Stimulated activated CD4-positive, alpha-beta T cell treated with anti-CD3 and anti-CD28 coated beads, TNF-alpha, amount 100 ng/mL, for 48 hours (primary cell): ENCODE measurements at regions not wholly inside any gene's neighbourhood (a gene's known extent, or its start where the extent isn't known, plus 50 kb on each side); places are given as distances from the start of the nearest gene placed in this dataset.

ENCODE experiments used
- DNase-seq, 3 donors: peaks; one replicate each; pipeline ENCODE4 v3.0.0-alpha.2; 2020; ENCODE audit warnings: low read depth in 3 of 3

DNA sequence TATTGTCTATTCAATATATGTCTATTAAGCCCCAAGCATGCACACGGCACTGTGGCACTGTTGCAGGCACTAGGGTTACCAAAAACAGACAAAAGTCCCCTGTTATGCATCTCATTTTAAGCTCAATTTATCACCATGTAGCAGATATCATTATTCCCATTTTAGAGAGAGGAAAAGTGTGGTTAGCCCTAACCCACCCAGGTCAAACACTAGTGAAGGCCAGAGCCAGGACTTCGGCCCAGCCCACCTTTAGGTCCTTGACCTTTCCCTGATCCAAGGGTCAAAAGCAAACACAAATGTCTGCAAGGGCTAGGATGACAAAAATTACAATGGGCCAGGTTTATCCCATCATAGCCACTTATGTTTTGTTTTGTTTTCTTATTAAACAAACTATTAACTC is 130.3 kb upstream of the NUDT7 start:
- no peak for DNase-seq

- DNase-seq, result no peak
Measured at GRCh38 chr16:77594057-77594456, 128.3 kb upstream of the NUDT7 start.

- no peak for DNase-seq
Measured at GRCh38 chr16:77594799-77595596, 127.3 kb upstream of the NUDT7 start.

- no peak for DNase-seq
Measured at GRCh38 chr16:77596261-77596660, 126.1 kb upstream of the NUDT7 start.

DNA sequence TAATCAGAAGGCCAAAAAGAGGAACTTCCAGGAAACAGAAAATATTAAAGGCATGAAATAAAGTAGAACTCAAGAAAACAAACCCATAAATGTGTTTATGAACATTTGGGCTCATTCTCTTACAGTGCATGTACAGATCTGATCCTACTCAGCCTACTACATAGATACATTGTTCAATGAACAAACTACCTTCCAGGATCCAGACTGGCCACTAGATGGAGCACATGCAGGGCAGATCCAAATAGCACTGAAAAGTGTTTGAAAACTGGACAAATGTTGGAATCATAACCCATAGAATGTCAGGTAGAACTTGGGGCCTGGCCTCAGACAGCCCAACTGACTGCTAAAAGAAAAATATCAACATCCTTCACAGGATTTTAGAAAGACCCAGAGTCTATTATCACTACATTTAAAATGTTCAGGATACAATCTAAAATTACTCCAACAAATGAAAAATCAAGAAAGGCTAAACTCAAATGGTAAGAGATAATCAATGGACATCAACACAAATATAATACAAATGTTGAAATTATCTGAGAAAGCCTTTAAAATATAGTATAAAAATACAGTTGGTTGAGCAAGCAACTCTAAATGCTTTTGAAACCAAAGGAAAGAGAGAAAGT is 122.4 kb upstream of the NUDT7 start:
- peak in 1 of 3 donors; percentile 20 for DNase-seq

DNA sequence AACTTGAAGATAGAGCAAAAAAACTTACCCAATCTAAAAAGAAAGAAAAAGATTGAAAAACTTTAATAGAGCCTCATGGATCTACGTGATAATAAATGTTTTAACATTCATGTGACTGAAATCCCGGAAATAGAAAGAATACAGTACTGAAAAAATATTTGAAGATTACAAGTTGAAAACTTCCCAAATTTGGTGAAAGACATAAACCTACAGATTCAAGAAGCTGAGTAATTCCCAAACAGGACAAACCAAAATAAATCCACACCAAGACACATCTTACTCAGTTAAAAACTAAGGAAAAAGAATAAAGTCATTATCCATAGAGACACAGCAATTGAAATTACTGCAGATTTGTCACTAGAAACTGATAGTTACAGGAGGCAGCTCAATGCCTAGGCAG is 121.8 kb upstream of the NUDT7 start:
- DNase-seq, result no peak

GRCh38 chr16:77603656-77604055 is 118.7 kb upstream of the NUDT7 start:
- DNase-seq, result no peak

GRCh38 chr16:77610496-77610895 is 111.8 kb upstream of the NUDT7 start:
- no peak for DNase-seq

DNA sequence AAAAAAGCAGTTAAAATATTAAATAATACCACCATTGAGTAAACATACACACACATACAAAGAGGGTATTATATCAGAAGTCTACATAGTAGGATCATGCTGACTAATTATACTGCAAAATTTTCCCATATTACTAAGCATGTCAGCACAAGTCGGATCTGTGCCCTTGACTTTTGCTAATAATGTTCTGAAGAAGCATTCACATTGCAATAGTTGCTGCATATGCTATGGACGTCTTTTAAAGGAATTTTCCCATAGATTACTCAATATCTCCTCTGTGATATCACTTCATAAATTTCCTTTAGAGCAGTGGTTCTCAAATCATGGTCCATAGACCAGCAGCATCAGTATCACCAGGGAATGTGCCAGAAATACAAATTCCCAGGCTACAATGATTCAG is 110.9 kb upstream of the NUDT7 start:
- DNase-seq, result no peak

GRCh38 chr16:77612596-77612995 is 109.7 kb upstream of the NUDT7 start:
- DNase-seq, result no peak

DNA sequence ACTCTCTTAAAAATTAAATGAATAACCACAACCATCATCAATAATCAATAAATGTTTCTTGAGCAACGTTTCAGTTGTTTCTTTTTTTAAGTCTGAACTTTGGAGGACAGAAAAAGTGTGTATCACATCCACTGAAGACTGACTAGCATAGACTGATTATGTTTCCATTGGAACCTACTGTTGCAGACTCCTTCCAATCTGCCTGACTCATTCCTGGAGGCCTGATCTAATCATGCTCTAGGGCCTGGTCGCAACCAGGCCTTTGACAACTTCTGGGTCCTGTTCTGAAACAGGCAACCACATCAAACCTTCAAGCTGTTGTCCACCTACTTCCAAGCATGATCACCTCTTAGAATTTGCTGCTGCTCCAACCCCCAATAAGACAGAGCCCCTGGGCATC is 109.2 kb upstream of the NUDT7 start:
- DNase-seq, result no peak

DNA sequence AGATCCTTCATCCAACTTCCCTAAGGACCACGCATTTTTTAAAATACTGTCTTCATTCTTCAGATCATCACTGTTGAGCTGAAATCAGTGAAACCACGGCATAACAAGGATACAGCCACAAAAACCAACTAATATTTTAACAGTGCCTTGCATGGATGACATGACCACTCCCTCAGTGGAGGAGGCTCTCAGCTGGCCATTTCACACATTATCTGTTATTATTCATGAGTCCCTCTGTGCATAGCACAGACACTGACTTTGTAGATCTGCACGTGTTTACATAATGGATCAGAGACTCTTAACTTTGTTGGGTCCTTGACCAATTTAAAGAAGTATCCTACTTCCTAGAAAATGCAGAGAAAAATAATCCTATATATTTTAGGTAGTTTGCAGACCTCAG is 104.8 kb upstream of the NUDT7 start:
- no peak for DNase-seq

DNA sequence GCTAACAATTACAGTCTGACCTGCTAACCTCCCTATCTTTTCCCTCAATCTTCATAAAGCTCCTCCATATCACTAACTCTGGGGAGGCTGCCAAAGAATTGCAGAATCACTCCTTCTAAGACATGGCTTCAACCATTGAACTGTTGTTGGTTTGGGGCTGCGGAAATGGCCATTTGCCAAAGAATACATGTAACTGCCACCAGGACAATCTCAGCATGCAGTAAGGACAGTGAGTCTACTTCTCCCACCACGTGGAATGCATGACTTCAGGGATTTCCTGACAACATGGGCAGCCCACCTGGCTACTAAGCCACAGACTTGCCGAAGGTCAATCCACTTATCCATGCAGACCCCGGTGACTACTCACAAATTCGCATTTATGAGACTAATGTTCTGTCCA is 104.3 kb upstream of the NUDT7 start:
- DNase-seq, result no peak

DNA sequence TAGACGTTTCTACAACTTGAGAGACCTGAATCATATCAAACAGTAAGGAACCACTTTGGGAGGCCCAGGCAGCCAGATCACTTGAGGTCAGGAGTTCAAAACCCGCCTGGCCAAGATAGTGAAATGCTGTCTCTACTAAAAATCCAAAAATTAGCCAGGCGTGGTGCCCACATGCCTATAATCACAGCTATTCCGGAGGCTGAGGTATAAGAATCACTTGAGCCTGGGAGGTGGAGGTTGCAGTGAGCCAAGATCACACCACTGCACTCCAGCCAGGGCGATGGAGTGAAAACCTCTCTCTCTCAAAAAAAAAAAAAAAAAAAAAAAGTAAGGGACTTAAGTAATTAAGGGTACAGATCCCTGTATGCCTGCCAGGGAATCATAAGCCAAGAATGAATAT is 103.4 kb upstream of the NUDT7 start:
- DNase-seq, result no peak

DNA sequence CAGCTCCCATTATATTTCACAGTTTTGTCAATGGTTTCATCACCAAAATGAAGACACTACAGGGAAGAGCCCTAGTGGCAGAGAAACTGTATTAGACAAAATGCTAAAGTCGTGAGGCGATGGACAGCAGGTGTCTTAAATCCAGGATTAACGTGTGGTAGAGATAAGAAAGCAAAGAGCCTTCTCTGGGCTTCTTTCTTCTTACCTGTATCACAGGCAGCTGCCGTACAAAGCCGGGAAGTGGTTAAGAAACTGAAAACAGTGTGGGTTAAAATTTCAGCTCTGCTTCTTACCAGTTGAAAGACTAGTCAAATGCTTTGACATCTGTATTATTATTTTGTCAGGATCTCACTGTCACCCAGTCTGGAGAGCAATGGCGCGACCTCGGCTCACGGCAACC is 98.2 kb upstream of the NUDT7 start:
- DNase-seq, result no peak

DNA sequence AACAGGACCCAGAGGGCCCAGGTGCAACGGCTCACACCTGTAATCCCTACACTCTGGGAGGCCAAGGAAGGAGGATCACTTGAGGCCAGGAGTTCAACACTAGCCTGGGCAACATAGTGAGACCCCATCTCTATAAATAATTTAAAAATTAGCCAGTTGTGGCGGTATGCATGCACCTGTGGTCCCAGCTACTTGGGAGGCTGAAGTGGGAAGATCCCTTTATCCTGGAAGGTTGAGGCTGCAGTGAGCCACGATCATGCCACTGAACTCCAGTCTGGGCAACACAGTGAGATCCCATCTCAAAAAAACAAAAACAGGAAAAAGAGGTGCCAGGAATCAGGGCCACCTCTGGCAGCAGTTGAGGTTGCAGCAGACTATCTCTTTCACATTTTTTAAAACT is 85.7 kb upstream of the NUDT7 start:
- no peak for DNase-seq

DNA sequence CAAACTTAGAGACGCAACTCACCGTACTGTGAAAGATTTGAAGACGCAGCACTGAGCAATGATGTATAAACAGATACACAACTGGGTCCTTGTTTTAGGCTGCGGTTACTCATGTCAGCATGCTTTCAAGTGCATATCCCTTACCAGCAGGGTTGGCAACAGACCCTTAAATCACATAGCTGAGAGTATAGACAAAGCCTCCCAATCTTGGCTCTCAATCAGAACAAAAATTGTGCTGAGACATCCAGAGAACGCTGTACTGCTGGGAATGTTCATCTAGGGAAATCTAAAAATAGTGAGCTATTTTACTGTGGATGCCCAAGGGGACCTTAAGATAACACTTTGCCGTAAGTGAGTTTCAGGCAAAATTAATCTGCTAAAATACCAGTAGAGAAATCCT is 84.4 kb upstream of the NUDT7 start:
- DNase-seq, result no peak

- DNase-seq, result no peak
Measured at GRCh38 chr16:77643176-77643575, 79.1 kb upstream of the NUDT7 start.

- no peak for DNase-seq
Measured at GRCh38 chr16:77645764-77646163, 76.5 kb upstream of the NUDT7 start.

GRCh38 chr16:77647726-77648125 is 74.6 kb upstream of the NUDT7 start:
- DNase-seq, result no peak

DNA sequence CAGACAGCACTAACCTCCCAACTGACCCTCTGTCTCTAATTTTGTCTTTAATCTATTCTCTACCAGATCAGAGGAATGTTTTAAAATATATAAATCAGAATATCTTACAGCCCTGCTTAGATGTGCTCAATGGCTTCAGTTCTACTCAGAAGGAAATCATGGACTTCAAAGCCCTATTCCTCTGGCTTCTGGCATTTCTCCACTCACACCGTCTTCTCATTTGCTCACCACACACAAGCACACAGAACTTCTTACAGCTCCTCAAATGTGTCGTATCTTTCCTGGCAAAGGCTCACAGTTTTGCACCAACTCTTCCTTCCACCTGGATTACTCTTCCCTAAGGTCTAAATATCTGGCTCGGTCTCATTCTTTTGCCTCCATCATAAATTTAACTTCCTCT is 71.6 kb upstream of the NUDT7 start:
- no peak for DNase-seq

GRCh38 chr16:77652399-77652798 is 69.9 kb upstream of the NUDT7 start:
- no peak for DNase-seq

- DNase-seq, result no peak
Measured at GRCh38 chr16:77657016-77657415, 65.3 kb upstream of the NUDT7 start.

- no peak for DNase-seq
Measured at GRCh38 chr16:77660311-77660710, 62.0 kb upstream of the NUDT7 start.
